ENCODE measurements at regions not wholly inside any gene's neighbourhood (a gene's known extent, or its start where the extent isn't known, plus 50 kb on each side); places are given as distances from the start of the nearest gene placed in this dataset.

DNA sequence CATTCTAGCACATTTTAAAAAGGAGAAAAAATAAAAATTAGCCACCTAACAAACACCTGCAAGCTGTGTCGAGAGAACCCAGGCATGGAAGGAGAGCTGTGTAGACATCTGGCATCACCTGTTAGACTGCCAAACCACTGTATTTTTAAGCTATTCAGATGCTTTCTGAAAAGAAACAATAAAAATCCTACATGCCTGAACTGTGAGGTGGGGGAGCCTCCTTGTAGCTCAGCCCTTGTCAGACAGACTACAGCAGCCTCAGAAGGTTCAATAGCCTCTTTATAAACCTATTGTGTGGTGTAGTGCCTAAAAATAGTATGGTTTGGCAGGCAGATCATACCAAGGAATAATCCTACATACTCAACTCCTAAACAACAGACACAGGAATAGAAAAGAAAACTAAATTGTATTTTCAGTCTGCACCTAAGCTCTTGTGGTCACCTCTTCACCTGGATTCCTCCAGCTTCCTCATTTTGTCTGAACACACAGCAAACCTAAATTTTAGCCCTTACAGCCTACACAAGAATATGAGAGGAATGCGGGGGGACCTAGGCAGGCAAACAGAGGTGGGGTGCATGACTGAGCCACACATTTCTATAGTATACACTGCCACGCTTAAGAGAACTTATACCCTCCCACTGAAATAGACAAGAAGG lies 67.0 kb downstream of the SIPA1L2 start:
- no peak overlapping the region for H2AFZ ChIP-seq
- no peak overlapping the region for H3K9ac ChIP-seq
- no peaks in the 10 kb centered on the region for H3K36me3 ChIP-seq (ENCODE audit: control insufficient read depth, insufficient read depth, low read length)
- no peaks in the 10 kb centered on the region for H3K9me3 ChIP-seq (ENCODE audit: control insufficient read depth, low read length)
- H3K27me3 ChIP-seq (ENCODE audit: control insufficient read depth, insufficient read depth, low read length): no peaks in the 10 kb centered on the region
- no peaks in the 10 kb centered on the region for H3K4me1 ChIP-seq
- H3K4me2 ChIP-seq (ENCODE audit: low read length): no peak overlapping the region
- H3K79me2 ChIP-seq: no peaks in the 10 kb centered on the region
- TF ChIP-seq, protein P1, sequence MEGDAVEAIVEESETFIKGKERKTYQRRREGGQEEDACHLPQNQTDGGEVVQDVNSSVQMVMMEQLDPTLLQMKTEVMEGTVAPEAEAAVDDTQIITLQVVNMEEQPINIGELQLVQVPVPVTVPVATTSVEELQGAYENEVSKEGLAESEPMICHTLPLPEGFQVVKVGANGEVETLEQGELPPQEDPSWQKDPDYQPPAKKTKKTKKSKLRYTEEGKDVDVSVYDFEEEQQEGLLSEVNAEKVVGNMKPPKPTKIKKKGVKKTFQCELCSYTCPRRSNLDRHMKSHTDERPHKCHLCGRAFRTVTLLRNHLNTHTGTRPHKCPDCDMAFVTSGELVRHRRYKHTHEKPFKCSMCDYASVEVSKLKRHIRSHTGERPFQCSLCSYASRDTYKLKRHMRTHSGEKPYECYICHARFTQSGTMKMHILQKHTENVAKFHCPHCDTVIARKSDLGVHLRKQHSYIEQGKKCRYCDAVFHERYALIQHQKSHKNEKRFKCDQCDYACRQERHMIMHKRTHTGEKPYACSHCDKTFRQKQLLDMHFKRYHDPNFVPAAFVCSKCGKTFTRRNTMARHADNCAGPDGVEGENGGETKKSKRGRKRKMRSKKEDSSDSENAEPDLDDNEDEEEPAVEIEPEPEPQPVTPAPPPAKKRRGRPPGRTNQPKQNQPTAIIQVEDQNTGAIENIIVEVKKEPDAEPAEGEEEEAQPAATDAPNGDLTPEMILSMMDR (IDR thresholded peaks at IDR 0.05): no peak
- H3K4me3 ChIP-seq (ENCODE audit: low read depth, low read length): no peak overlapping the region
- H3K27ac ChIP-seq: no peak overlapping the region

DNA sequence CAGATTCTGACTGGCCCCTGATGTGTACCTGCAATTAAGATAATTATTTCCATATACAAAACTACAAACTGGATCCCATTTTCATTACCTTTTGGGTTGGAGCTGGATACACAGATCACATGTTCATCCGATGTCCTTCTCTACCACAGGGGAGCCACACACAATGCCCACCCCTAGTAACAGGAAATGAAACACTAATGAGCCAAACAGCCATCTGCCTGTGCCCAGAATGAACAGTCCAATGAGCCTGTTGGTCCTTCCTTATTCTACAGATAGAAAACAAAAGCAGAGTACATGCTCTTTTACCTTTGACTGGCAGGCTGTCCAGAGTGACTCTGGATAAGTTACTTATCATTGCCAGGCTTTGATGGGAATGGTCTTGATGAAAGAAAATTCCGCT lies 68.6 kb downstream of the SIPA1L2 start:
- H3K4me1 ChIP-seq: no peaks in the 10 kb centered on the region
- H3K4me3 ChIP-seq (ENCODE audit: low read depth, low read length): no peak overlapping the region
- H3K36me3 ChIP-seq (ENCODE audit: control insufficient read depth, insufficient read depth, low read length): no peaks in the 10 kb centered on the region
- H3K27ac ChIP-seq: no peak overlapping the region
- H3K79me2 ChIP-seq: no peaks in the 10 kb centered on the region
- H3K4me2 ChIP-seq (ENCODE audit: low read length): no peak overlapping the region
- H2AFZ ChIP-seq: no peak overlapping the region
- no peaks in the 10 kb centered on the region for H3K9me3 ChIP-seq (ENCODE audit: control insufficient read depth, low read length)
- H3K27me3 ChIP-seq (ENCODE audit: control insufficient read depth, insufficient read depth, low read length): no peaks in the 10 kb centered on the region
- TF ChIP-seq, protein P1 (IDR thresholded peaks at IDR 0.05): no peak
- no peak overlapping the region for H3K9ac ChIP-seq

DNA sequence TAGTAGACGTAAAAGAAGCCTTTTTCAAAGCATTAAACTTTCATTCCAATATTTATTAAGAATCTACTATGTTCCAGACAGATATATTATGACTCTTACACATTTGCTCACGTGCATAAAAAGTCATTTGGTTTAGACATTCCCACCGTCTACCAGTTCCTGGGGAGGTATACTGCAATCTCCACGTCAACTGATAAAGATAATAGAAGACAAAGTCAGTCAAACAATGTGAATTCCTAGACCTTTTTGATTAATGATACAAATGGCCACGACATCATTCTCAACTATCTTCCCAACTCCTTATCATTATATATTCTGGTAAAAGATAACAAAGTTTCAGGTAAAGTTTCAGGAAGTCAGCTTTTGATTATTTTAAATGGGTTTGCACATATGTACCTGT lies 69.0 kb downstream of the SIPA1L2 start:
- H2AFZ ChIP-seq: no peak overlapping the region
- H3K36me3 ChIP-seq (ENCODE audit: control insufficient read depth, insufficient read depth, low read length): no peaks in the 10 kb centered on the region
- no peak overlapping the region for H3K9ac ChIP-seq
- H3K27me3 ChIP-seq (ENCODE audit: control insufficient read depth, insufficient read depth, low read length): no peaks in the 10 kb centered on the region
- TF ChIP-seq, protein P1 (IDR thresholded peaks at IDR 0.05): no peak
- H3K4me3 ChIP-seq (ENCODE audit: low read depth, low read length): no peak overlapping the region
- no peaks in the 10 kb centered on the region for H3K79me2 ChIP-seq
- H3K27ac ChIP-seq: no peak overlapping the region
- H3K4me2 ChIP-seq (ENCODE audit: low read length): no peak overlapping the region
- H3K9me3 ChIP-seq (ENCODE audit: control insufficient read depth, low read length): no peaks in the 10 kb centered on the region
- no peaks in the 10 kb centered on the region for H3K4me1 ChIP-seq

DNA sequence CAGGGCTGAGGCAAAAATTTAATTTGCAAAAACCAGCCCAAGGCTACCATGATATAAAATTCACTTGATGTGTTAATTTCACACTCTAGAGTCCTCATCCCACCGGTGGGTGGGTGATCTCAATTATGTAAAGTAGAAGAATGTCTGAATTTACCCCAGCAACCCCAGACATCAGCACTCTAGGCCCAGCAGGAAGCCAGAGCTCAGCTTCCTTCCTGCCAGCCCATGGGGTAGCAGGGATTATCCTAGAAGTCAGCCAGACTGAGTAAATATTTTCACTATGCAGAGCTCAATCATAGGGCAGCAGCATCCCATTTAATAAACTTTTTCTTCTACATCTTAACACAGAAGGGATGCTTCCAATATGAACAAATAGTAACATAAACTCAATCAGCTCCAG lies 71.0 kb downstream of the SIPA1L2 start:
- Histone ChIP-seq H3K4me3 (ENCODE audit: low read depth, low read length) (no peak overlapping the region), H3K9me3 (ENCODE audit: control insufficient read depth, low read length) (no peaks in the 10 kb centered on the region), H3K79me2 (no peaks in the 10 kb centered on the region), H3K4me1 (no peaks in the 10 kb centered on the region), H3K27me3 (ENCODE audit: control insufficient read depth, insufficient read depth, low read length) (no peaks in the 10 kb centered on the region), H3K9ac (no peak overlapping the region), H3K36me3 (ENCODE audit: control insufficient read depth, insufficient read depth, low read length) (no peaks in the 10 kb centered on the region), H2AFZ (no peak overlapping the region), H3K4me2 (ENCODE audit: low read length) (no peak overlapping the region), H3K27ac (no peak overlapping the region)
- TF ChIP-seq, protein P1 (IDR thresholded peaks at IDR 0.05): no peak

DNA sequence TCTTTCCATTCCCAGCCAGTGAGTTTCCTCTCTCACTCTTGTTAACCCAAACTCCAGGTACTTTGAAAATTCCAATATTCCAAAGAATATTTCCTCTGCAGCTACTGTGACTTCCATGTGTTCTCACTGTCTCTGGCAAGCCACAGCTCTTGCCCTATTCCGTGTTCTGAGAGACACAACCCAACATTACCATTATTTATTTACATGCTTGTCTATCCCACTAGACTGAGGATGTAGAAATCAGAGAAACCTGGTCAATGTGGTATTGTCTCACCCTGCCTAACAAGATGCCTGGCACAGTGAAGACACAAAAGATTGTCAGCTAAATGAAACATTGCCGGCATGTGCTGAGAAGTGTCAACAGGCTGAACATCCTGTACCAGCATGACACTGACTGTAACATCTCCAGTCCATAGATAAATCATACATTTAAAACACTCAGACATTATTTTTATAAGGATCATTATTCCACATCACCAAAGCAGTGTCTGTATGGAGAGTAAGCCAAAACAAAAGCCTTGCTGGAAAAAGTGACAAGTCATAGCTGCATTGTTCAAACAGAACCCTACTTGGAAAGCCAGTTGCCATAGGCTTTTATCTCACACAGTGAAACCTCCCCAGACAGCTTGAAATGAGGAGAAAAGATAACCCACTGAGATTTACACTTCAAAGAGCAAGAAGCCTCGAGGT lies 72.3 kb downstream of the SIPA1L2 start:
- Histone ChIP-seq H3K9ac (no peak overlapping the region), H3K36me3 (ENCODE audit: control insufficient read depth, insufficient read depth, low read length) (no peaks in the 10 kb centered on the region), H3K9me3 (ENCODE audit: control insufficient read depth, low read length) (no peaks in the 10 kb centered on the region), H3K27me3 (ENCODE audit: control insufficient read depth, insufficient read depth, low read length) (no peaks in the 10 kb centered on the region), H3K4me3 (ENCODE audit: low read depth, low read length) (no peak overlapping the region), H3K4me1 (no peaks in the 10 kb centered on the region), H3K4me2 (ENCODE audit: low read length) (no peak overlapping the region), H3K79me2 (no peaks in the 10 kb centered on the region), H2AFZ (no peak overlapping the region), H3K27ac (no peak overlapping the region)
- TF ChIP-seq, protein P1 (IDR thresholded peaks at IDR 0.05): no peak
